ENCODE measurements at regions not wholly inside any gene's neighbourhood (a gene's known extent, or its start where the extent isn't known, plus 50 kb on each side); places are given as distances from the start of the nearest gene placed in this dataset.

GRCh38 chr7:21221130-21221529, 206.8 kb upstream of the SP4 start:
- no peak for DNase-seq (ENCODE audit: low spot score)

GRCh38 chr7:21238400-21239116, 189.3 kb upstream of the SP4 start:
- DNase-seq (ENCODE audit: low spot score) = no peak

GRCh38 chr7:21243265-21243664, 184.6 kb upstream of the SP4 start:
- DNase-seq (ENCODE audit: low spot score) = no peak

GRCh38 chr7:21251151-21251800, 176.6 kb upstream of the SP4 start:
- DNase-seq (ENCODE audit: low spot score) = peak; percentile 73

- peak; percentile 66 for DNase-seq (ENCODE audit: low spot score)
Measured at GRCh38 chr7:21253740-21254687, 173.9 kb upstream of the SP4 start.

GRCh38 chr7:21256310-21256877, 171.5 kb upstream of the SP4 start:
- peak; percentile 49 for DNase-seq (ENCODE audit: low spot score)

- no peak for DNase-seq (ENCODE audit: low spot score)
Measured at GRCh38 chr7:21260939-21261338, 166.9 kb upstream of the SP4 start.

GRCh38 chr7:21261627-21262594, 166.0 kb upstream of the SP4 start:
- peak; percentile 65 for DNase-seq (ENCODE audit: low spot score)

GRCh38 chr7:21269021-21269420, 158.9 kb upstream of the SP4 start:
- no peak for DNase-seq (ENCODE audit: low spot score)

- DNase-seq (ENCODE audit: low spot score) = no peak
Measured at GRCh38 chr7:21276471-21277035, 151.3 kb upstream of the SP4 start.

- DNase-seq (ENCODE audit: low spot score) = no peak
Measured at GRCh38 chr7:21278944-21279343, 148.9 kb upstream of the SP4 start.

- DNase-seq (ENCODE audit: low spot score) = no peak
Measured at GRCh38 chr7:21281193-21281592, 146.7 kb upstream of the SP4 start.

GRCh38 chr7:21293771-21294170, 134.1 kb upstream of the SP4 start:
- no peak for DNase-seq (ENCODE audit: low spot score)

- DNase-seq (ENCODE audit: low spot score) = no peak
Measured at GRCh38 chr7:21299766-21300165, 128.1 kb upstream of the SP4 start.

GRCh38 chr7:21300692-21301091, 127.2 kb upstream of the SP4 start:
- no peak for DNase-seq (ENCODE audit: low spot score)

- no peak for DNase-seq (ENCODE audit: low spot score)
Measured at GRCh38 chr7:21304808-21305375, 123.0 kb upstream of the SP4 start.

GRCh38 chr7:21305455-21306235, 122.2 kb upstream of the SP4 start:
- DNase-seq (ENCODE audit: low spot score) = no peak

GRCh38 chr7:21314954-21315353, 112.9 kb upstream of the SP4 start:
- DNase-seq (ENCODE audit: low spot score) = no peak
